GM18511 (cell line): ENCODE measurements at regions not wholly inside any gene's neighbourhood (a gene's known extent, or its start where the extent isn't known, plus 50 kb on each side); places are given as distances from the start of the nearest gene placed in this dataset.

ENCODE experiments used
- ATAC-seq: cut with Tn5 transposase; IDR thresholded peaks from one replicate; pipeline ENCODE4 v1.9.1; 2021; ENCODE audit warnings: mild to moderate bottlenecking, moderate library complexity; ENCODE audit not compliant: unreplicated experiment

DNA sequence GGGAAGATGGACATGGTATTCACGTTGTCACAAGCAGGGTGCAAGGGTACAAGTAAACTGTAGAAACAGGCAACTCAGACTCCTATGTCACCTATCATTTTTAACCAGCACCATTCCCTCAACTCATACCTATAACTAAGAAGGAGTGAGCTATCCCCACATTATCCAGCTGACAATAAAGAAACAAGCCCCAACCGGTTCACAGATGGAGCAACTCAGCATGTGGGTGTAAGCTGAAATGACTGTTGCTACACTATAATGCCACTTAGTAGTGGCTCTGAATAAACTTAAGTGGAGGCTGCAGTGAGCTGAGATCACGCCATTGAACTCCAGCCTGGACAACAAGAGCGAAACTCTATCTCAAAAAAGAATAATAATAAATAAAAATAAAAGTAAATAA lies 829.5 kb upstream of the MDGA2 start:
- ATAC-seq: no peak

DNA sequence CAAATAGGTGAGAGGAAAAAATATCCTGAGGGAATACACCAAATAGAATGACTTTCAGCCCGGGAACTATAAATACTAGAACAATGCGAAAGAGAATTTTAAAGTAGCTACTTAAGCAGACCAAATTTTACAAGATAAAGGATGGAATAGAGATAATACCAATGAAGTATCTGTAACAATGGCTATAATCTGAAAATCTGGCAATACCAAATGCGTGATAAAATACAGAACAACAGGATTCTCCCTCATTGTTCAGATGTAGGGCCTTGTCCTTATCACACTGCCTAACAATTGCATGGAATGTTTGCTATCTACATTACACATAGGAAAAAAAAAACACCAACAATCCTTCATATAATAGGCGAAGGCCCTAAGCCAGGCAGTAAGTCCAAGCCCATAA lies 815.4 kb upstream of the MDGA2 start:
- ATAC-seq: no peak

DNA sequence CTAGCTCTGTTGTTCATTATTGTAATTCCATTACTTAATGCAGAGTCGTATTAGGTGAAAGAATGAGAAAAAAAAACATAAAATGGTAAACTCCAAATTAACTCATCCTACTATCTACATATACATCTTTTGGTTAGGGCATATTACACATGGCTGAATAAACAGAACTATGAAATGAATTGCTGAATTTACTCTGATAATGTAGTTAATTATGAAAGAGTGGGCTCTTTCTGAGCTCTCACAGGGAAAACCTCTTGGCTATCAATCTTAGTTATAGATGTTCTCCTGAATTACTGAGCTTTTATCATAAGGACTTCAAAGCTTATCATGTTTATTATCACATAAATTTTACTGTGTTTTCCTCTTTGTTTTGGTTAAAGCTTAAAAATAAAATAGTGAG lies 798.5 kb upstream of the MDGA2 start:
- ATAC-seq: no peak

DNA sequence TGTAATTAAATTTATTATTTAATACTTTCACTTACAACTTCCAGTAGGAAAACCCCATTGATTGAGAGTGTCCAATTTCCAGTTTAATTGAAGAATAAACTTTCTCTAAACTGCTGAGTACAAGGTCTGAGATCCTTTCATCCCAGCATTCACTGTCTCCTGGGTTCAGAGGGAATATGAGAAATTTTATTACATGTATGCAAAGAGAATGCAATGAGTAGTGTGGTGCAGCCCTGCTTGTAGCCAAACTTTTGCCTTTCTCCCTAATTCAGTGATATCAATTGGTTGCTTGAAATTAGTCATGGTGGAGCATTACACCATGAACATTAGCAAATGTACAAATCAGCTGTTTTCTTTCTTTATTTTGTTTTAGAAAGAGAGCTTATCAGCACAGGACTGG lies 780.6 kb upstream of the MDGA2 start:
- ATAC-seq: no peak

DNA sequence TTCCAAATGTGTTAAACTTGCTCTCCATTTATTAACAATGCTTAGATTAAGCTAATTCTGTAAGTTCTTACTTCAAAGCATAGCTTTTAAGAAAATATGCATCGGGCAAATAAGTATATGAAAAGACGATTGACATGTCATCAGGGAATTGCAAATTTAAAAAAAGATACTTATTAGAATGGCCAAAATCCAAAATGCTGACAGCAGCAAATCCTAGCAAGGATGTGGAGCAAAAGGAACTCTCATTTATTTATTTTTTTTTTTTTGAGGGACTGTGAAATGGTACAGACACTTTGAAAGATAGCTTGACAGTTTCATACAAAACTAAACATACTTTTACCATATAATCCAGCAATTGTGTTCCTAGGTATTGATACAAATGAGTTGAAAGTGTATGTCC lies 779.5 kb upstream of the MDGA2 start:
- no peak for ATAC-seq

DNA sequence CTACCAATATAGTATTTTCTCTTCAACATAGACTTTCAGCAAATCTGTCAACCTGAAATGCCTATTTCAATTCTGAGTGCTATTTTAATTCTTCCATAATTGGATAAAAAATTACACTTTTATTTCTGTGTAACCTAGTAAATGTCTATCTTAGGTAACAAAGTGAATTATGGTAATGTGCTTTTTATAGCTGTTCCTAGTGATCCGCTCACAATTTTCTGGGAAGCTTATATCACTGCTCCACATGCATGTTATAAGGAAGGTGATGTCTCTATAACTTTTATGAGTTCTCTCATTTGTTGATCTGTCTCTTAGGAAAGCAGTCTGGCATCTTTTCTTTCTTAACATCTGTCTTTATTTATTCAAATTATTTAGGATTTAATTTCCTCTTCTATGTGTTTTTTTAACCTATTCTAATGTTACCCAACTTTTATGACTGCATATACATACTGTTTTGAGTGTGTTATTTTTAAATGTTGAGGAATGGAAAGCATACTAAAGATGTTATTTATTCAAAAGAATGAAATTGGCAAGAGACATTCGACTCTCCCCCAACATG lies 777.1 kb upstream of the MDGA2 start:
- no peak for ATAC-seq

DNA sequence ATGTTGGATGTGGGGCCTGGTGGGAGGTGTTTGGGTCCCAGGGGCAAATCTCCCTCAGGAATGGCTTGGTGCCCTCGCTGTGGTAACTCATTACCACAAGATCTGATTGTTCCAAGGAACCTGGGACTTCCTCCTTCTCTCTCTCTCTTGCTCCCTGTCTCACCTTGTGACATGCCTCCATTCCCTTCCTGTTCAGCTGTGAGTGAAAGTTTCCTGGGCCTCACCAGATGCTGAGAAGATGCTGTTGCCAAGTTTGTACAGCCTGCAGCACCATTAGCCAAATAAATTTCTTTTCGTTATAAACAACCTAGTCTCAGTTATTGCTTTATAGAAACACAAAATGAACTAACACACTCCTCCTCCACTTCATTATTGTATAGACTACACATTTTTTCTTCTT lies 759.8 kb upstream of the MDGA2 start:
- no peak for ATAC-seq

DNA sequence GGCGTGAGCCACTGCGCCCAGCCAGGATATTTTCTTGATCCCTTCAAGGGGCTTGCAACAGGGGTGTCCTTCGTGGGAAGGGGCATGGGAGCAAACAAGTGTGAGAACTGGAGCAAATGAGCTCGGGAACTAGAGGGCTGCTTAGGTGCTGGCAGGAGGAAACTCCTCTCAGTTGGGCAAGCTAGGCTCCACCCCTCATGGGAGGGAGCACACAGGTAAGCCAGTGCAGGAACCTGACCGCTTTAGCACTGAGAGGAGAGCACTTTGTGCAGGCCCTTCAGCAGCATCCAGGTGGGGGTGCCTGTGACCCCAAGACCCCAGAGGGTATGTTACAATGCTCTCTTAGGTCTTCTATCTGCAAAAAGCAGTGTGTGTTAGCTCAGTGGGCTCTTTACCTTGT lies 755.4 kb upstream of the MDGA2 start:
- ATAC-seq: no peak

DNA sequence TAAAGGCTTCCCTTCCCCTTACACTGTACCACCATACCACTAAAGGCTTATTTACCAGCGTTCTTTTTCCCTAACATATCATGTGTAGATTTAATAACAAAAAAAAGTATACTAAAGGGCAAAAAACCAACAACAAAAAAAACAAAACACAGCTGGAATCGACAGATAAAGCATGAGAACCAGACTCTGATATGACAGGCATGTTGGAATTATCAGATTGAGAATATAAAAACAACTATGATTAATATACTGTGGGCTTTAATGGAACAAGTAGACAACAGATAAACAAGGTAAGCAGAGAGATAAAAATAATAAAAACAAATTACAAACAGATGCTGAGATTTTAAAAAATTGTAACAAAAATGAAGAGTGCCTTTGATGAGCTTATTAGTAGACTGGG lies 754.1 kb upstream of the MDGA2 start:
- ATAC-seq: no peak

DNA sequence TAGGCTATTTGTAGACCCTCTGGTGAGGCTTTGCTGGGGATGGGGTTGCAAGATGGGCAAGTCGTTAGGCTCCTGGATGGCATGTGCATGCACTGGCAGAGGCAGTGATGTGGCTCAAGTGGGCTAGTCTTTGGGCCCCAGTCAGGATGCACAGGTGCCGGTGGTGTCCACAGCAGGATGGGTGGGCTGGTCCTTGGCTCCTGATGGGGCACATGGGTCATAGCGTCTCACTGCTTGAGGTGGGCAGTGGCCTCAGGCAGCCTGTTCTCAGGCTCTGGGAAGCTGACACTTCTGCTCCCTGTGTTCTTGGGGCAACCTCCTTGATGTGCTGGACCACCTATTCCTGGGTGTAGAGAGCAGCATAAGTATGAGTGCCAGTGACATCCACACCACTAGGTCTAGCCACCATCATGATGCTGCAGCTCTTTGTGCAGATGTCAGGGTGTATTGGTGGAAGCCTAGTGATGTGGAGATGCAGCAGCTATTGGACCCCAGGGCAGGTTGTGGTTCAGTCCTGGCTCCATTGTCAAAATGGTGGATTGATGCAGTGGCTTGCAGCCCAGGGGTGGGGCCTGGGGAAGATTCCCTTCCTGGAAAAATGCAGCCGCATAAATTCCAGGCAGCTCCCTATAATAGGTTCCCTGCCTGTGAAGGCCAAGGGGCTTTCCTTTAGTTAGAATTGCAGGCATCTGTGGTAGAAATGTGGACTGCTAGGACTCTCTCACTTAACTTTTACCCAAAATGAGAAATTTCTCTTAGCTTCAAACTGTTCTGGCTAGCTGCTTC lies 742.5 kb upstream of the MDGA2 start:
- ATAC-seq: no peak

DNA sequence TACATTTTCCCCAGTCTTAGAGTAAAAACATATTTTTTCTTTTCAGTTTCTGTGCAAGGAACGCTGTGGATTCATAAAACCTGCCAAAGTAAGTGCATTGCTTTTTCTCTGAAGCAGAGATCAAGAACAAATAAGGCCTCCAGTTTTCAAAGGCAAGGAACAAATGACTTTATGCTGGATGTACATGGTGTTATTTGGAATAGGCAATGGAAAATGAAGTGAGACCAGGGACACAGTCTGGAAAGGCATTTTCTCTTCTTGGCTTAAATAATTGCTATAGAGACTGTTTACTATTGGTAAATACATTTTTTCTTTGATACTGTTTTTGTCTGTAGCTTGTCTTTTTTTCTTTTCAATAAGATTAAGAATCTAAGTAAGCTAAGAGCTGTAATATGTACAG lies 725.9 kb upstream of the MDGA2 start:
- ATAC-seq: no peak

DNA sequence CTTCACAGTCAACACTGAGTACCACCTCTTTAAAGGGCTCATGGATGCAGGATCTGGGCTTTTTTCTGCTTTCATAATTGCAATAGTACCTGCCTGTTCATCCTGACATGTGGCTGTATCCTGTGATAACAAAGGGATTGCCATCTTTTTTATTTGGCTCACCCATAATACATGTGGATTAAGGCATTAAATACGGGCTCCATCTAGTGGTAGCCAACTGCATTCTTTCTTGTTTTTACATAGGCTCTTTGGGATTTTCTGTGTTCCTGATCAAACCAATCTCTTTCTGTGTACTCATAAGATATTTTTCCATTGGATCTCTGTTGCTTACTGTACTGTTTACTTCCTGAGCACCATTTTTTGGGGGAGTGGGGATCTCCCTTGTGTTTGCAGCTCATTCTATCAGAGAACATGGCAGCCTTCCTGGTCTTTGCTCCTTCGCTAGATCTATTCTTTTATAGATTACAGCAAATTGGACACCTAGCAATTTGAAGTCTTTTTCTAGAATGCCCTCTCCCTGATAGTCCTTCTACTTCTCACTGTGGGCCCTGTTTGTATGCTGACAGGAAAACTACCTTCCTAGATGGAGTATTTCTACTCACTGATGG lies 723.4 kb upstream of the MDGA2 start:
- ATAC-seq: peak; percentile 68

DNA sequence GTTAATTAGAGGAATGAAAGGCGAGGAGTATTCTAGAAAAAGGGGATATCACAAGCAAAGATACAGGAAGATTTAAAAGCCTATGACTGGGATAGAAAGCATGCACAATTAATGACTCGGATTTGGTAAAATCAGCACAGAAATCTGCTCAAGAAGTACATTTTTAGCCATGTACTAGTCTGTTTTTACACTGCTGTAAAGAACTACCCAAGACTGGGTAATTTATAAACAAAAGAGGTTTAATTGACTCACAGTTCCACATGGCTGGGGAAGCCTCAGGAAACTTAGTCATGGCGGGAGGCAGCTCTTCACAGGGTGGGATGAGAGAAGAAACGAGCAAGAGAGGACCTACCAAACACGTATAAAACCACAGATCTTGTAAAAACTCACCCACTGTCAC lies 716.3 kb upstream of the MDGA2 start:
- ATAC-seq: no peak

DNA sequence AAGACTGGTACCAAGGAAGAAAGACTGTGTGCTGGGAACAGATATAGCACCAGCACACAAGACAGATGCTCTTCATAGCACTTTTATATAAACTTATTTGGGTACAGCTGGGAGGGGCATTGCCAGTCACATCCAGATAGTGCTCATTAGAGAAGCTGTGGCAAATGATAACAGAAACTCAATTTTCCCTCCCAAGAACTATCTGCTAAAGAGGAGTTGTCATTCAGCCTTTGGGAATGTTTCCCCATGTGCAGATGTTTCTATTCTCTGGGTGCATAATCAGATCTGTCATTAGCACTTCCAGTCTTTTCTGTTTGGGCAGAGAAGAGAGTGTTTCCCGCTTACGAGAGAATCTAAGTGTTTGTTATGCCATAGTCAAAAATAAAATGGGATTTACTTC lies 714.9 kb upstream of the MDGA2 start:
- no peak for ATAC-seq

DNA sequence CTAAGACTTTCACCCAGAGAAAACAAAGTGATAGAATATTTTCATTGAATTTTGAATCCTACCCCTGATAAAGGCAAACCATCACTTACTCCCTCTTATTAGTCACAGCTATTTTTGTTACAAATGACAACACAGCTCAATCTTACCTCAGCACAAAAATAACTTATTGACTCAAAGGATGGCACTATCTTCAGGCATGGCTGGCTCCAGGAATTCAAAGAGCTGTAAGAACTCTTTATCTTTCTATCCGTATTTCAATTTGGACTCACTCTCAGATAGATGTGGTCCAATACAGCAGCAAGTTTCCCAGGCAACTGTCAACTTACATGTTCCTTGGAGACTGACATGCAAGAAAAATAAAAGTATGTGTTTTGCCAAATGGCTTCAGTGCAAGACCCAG lies 709.4 kb upstream of the MDGA2 start:
- no peak for ATAC-seq

DNA sequence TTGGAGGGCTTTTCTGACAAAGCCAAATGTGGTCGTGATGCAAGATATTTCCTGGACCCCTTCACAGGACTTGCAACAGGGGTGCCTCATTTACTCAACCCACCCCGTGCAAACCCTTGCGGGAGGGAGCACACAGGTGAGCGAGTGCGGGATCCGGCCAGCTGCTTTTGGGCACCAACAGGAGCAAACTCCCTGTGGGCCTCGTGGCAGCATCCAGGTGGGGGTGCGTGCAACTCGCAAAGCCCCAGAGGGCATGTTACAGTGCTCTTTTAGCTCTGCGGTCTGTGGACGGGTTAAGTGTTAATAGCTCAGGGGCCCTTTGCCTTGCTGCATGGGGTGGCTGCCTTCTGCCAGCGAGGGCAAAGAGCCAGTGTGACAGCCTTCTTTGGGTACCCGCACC lies 707.6 kb upstream of the MDGA2 start:
- no peak for ATAC-seq

DNA sequence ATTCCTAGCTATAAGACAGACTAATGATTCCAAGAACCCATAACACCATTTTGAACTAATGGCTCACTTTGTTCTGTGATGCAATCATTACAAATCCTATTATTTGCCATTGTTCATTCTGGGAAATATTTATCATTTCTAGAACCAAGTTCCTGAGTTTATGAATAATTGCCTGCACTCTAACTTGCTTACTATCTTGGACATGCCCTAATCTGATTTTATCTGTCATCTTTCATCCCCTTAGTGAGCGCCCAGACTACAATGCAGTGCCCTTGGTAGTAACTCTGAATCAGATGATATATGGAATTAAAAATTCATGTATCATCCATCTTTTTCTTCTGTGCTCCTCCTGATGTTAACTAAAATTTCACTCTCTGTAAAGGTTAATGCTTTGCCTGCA lies 703.1 kb upstream of the MDGA2 start:
- no peak for ATAC-seq

DNA sequence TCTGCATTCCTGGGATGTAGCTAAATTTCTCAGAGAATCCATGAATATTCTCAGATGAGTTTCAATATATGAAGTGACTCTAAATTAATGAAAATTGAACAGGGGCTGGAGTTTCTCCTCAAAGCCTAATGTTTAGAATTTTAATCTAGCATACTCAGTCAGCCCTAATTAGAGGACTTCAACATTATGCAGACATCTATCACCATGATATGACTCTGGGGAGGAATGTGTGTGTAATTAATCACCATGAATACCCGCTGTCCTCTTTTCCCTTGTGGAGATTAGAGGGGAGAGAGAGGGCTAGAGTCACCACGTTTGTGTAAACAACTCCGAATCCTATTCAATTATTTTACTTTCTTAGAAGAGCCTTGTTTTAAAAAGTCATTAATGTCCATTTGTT lies 698.6 kb upstream of the MDGA2 start:
- no peak for ATAC-seq

DNA sequence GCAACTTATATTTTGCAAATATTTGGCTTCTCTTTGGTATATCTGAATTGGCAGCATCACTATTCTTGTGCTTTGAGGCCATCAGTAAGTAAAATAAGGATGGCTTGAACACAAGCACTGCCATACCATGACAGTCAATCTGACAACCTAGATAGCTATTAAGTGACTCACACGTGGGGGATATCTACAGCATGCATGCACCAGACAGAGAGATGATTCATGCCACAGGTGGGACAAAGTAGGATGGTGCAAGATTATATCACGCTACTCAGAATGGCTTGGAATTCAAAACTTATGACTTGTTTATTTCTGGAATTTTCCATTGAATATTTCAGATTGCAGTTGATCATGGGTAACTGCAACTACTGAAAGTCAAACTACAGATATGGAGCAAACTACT lies 675.6 kb upstream of the MDGA2 start:
- ATAC-seq: no peak

DNA sequence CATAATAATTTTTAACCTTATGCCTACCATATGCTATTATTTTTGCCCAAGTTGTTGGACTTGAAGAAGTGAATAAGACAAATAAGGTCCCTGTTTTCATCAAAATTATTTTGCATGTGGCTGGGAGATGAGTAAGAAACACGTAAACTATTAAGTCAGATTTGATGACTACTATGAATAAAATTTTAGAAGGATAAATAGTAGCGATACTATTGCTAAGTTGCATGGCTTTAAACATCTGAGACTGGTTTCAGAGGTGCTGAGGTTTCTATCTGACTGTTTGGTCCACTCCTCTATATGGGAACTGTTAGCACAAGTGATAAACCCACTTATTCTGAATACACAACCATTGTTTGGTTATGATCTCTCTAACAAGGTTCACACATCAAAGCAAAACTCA lies 674.3 kb upstream of the MDGA2 start:
- no peak for ATAC-seq

DNA sequence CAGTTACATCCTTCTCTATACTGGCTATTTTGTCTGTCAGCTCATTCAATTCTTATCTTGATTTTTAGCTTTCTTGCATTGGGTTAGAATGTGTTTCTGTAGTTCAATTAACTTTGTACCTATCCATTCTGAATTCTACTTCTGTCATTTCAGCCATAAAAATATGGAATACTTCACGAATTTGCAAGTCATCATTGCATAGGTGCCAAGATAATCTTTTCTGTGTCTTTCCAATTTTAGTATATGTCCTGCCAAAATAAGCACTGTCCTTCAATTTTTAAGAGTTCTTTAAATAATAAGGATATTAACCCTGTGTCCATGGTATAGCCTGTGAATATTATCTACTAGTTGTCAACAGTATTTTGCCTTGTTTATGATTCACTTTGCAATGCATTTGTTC lies 665.7 kb upstream of the MDGA2 start:
- no peak for ATAC-seq

DNA sequence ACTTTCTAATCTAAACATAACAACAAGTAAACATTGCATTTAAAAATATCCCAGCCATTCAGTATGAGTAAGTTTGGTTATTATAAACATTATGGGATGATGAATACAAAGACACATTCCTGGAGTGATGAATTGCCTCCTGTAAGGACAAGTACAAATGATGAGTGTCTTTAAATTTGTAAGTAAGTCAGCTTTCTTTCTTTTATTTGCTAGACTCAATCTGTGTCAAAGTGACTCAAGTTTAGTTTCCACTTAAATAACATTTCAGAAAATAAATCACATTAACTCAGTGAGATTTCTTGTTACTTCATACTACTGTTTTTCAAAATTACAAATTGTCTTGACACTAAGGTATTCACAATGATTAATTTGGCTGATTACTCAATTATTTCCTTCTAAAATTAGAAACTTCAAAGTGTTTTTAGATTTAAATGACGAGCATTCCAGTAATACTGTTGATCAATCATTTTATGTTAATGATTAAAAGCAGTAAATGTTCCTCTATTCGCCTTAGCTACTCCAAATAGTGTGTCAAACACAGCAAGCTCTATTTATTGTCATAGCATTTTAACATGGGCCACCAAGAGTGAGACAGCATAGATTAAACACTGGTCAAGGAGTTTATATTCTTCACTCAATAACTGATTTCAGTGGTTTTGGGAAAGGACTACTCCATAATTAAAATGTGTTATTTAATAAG lies 658.0 kb upstream of the MDGA2 start:
- ATAC-seq: no peak
